ENCODE measurements at regions not wholly inside any gene's neighbourhood (a gene's known extent, or its start where the extent isn't known, plus 50 kb on each side); places are given as distances from the start of the nearest gene placed in this dataset.

GRCh38 chr22:48180631-48181030 lies 1418.2 kb downstream of the TBC1D22A start:
- no peak for TF ChIP-seq CTCF (IDR thresholded peaks at IDR 0.05)
- no peak for TF ChIP-seq POLR2AphosphoS5 (IDR thresholded peaks at IDR 0.05)
